ENCODE measurements at regions not wholly inside any gene's neighbourhood (a gene's known extent, or its start where the extent isn't known, plus 50 kb on each side); places are given as distances from the start of the nearest gene placed in this dataset.

DNA sequence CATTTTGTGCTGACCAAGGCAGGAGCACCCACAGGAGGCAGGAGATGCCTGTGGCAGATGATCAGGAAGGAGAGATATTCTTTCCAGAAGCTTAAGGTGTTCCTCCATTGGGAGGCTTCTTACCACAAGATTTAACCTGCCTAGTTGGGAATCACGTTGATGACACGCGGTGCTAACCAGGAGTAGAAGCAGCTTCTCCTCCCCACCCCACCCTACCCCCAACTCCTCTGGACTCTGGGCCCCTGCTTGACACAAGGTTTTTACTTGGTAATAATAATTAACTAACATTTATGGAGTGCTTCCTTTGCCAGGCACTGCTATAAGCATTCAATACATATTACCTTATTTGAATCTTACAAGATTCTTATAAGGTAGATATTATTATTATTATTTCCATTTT is 62.5 kb upstream of the PAPOLG start:
- WGBS (ENCODE audit: insufficient coverage), result no CpG with 5 or more reads among the region's 3 CpGs

DNA sequence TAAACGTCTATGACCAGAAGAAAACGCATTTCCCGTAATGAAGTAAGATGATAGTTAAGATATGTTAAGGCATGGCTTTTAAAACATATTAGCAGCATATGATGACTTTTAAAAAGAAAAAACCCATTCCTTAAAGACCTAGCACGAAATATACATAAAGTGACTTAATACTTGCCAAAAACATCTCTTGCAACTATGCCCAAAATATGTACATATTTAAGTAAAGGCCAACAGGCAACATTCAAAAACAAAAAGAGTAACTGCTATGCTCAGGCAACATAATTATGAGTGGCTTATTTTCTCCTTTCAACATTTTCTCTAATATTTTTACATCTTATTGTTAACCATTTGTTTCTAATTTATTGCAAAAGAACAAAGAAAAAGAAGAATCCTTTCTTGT is 60.3 kb upstream of the PAPOLG start:
- no peak overlapping the region for H3K4me3 Mint-ChIP-seq
- ChIA-PET CTCF (interaction anchor here (2.6 to 3.4 kb wide), 2 partner anchors 11 to 21 kb away, joined by 10 to 21 read pairs; no protein-coding TSS in a partner anchor), POLR2A (interaction anchor here (0.9 kb wide), 1 partner anchor 10 kb away, joined by 4 read pairs; no protein-coding TSS in a partner anchor)
- WGBS (ENCODE audit: insufficient coverage), result 100% methylated on average over 1 of the region's 4 CpGs
- Histone ChIP-seq H3K4me2 (replicated peaks; ENCODE audit: low read depth, low read length, poor library complexity, severe bottlenecking) (no peak overlapping the region), H3K27ac (ENCODE audit: low read length in 2 of 2) (no peak overlapping the region), H3K9me3 (ENCODE audit: control extremely low read depth in 1 of 3, control insufficient read depth in 2 of 3, insufficient read depth in 1 of 3, low read length in 2 of 3) (no peaks in the 10 kb centered on the region), H3K27me3 (replicated peaks in 1 of 4; ENCODE audit: control extremely low read depth in 1 of 4, control insufficient read depth in 3 of 4, insufficient read depth in 4 of 4, low read length in 3 of 4) (no peaks in the 10 kb centered on the region), H3K36me3 (replicated peaks in 1 of 2; ENCODE audit: control extremely low read depth in 1 of 2, control insufficient read depth in 1 of 2, extremely low read depth in 1 of 2, insufficient read depth in 2 of 2, low read length in 1 of 2) (no peaks in the 10 kb centered on the region), H3K9ac (ENCODE audit: low read length) (no peak overlapping the region), H4K20me1 (ENCODE audit: control insufficient read depth, insufficient read depth, low read length, poor library complexity, severe bottlenecking) (no peaks in the 10 kb centered on the region), H3K4me1 (ENCODE audit: control insufficient read depth in 2 of 2, insufficient read depth in 2 of 2, low read length in 2 of 2) (peaks cover 0 to 5% of the 10 kb centered on the region in 2 donors), H2AFZ (ENCODE audit: insufficient read depth, low read depth, low read length, poor library complexity, severe bottlenecking) (no peak overlapping the region), H3K79me2 (ENCODE audit: control insufficient read depth, insufficient read depth, low read length) (no peaks in the 10 kb centered on the region), H3K4me3 (ENCODE audit: control extremely low read depth in 1 of 5, extremely low read depth in 1 of 5, insufficient read depth in 1 of 5, low read depth in 2 of 5, low read length in 4 of 5) (no peak overlapping the region)
- intact Hi-C loops (cut with micrococcal nuclease), result no loop called here
- TF ChIP-seq, protein P1, sequence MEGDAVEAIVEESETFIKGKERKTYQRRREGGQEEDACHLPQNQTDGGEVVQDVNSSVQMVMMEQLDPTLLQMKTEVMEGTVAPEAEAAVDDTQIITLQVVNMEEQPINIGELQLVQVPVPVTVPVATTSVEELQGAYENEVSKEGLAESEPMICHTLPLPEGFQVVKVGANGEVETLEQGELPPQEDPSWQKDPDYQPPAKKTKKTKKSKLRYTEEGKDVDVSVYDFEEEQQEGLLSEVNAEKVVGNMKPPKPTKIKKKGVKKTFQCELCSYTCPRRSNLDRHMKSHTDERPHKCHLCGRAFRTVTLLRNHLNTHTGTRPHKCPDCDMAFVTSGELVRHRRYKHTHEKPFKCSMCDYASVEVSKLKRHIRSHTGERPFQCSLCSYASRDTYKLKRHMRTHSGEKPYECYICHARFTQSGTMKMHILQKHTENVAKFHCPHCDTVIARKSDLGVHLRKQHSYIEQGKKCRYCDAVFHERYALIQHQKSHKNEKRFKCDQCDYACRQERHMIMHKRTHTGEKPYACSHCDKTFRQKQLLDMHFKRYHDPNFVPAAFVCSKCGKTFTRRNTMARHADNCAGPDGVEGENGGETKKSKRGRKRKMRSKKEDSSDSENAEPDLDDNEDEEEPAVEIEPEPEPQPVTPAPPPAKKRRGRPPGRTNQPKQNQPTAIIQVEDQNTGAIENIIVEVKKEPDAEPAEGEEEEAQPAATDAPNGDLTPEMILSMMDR (IDR thresholded peaks at IDR 0.05), result no peak
- TF ChIP-seq EZH2 (IDR thresholded peaks at IDR 0.05; ENCODE audit: borderline replicate concordance, insufficient read depth, low read depth, low read length, poor library complexity, severe bottlenecking), result no peak
- peaks cover 4% of the 10 kb centered on the region for H3K4me1 Mint-ChIP-seq
- H3K27ac Mint-ChIP-seq, result no peak overlapping the region
- DNase-seq, result no peak
- ATAC-seq (ENCODE audit: low read depth), result no peak
- H3K9me3 Mint-ChIP-seq (ENCODE audit: insufficient read depth), result no peaks in the 10 kb centered on the region
- H3K27me3 Mint-ChIP-seq, result peaks cover 6% of the 10 kb centered on the region

More for the DNA sequence above, 62.5 kb upstream of the PAPOLG start:
- no peaks in the 10 kb centered on the region for H3K9me3 ChIP-seq (ENCODE audit: control extremely low read depth in 1 of 3, control insufficient read depth in 2 of 3, insufficient read depth in 1 of 3, low read length in 2 of 3)
- no peaks in the 10 kb centered on the region for H3K9me3 Mint-ChIP-seq (ENCODE audit: insufficient read depth)
- H3K27ac Mint-ChIP-seq, result no peak overlapping the region
- no peaks in the 10 kb centered on the region for H3K4me1 Mint-ChIP-seq
- intact Hi-C loops (cut with micrococcal nuclease), result no loop called here
- ATAC-seq (ENCODE audit: low read depth) (no peak), DNase-seq (no peak)
- H3K4me3 ChIP-seq (ENCODE audit: control extremely low read depth in 1 of 5, extremely low read depth in 1 of 5, insufficient read depth in 1 of 5, low read depth in 2 of 5, low read length in 4 of 5), result no peak overlapping the region
- ChIA-PET POLR2A (no interaction called here), CTCF (interaction anchor here (1.3 to 2.6 kb wide), 3 partner anchors 13 to 112 kb away, joined by 4 to 10 read pairs (median 4); no protein-coding TSS in a partner anchor)
- no peaks in the 10 kb centered on the region for H3K36me3 ChIP-seq (replicated peaks in 1 of 2; ENCODE audit: control extremely low read depth in 1 of 2, control insufficient read depth in 1 of 2, extremely low read depth in 1 of 2, insufficient read depth in 2 of 2, low read length in 1 of 2)
- H3K27me3 ChIP-seq (replicated peaks in 1 of 4; ENCODE audit: control extremely low read depth in 1 of 4, control insufficient read depth in 3 of 4, insufficient read depth in 4 of 4, low read length in 3 of 4), result no peaks in the 10 kb centered on the region
- no peaks in the 10 kb centered on the region for H3K79me2 ChIP-seq (ENCODE audit: control insufficient read depth, insufficient read depth, low read length)
- H3K4me1 ChIP-seq (ENCODE audit: control insufficient read depth in 2 of 2, insufficient read depth in 2 of 2, low read length in 2 of 2), result no peaks in the 10 kb centered on the region
- H3K9ac ChIP-seq (ENCODE audit: low read length), result no peak overlapping the region
- TF ChIP-seq, protein P1 (IDR thresholded peaks at IDR 0.05), result no peak
- TF ChIP-seq EZH2 (IDR thresholded peaks at IDR 0.05; ENCODE audit: borderline replicate concordance, insufficient read depth, low read depth, low read length, poor library complexity, severe bottlenecking), result no peak
- no peak overlapping the region for H3K27ac ChIP-seq (ENCODE audit: low read length in 2 of 2)
- H4K20me1 ChIP-seq (ENCODE audit: control insufficient read depth, insufficient read depth, low read length, poor library complexity, severe bottlenecking), result no peaks in the 10 kb centered on the region
- no peak overlapping the region for H2AFZ ChIP-seq (ENCODE audit: insufficient read depth, low read depth, low read length, poor library complexity, severe bottlenecking)
- H3K4me3 Mint-ChIP-seq, result no peak overlapping the region
- no peak overlapping the region for H3K4me2 ChIP-seq (replicated peaks; ENCODE audit: low read depth, low read length, poor library complexity, severe bottlenecking)
- peaks cover 11% of the 10 kb centered on the region for H3K27me3 Mint-ChIP-seq
